Tibial nerve (tissue), 4 donors: ENCODE measurements at regions not wholly inside any gene's neighbourhood (a gene's known extent, or its start where the extent isn't known, plus 50 kb on each side); places are given as distances from the start of the nearest gene placed in this dataset.

Experiments
- CTCF ChIP-seq, 5 experiments: fragments of 200-600 bp in 3 of 5; fragments of 450-650 bp in 2 of 5; sonication (generic) in 3 of 5; IDR thresholded peaks; one replicate each; pipeline ENCODE4 v1.5.1; 2016 to 2019; ENCODE audit warnings: antibody characterized with exemption in 5 of 5, mild to moderate bottlenecking in 3 of 5, moderate library complexity in 2 of 5
- EP300 ChIP-seq, 2 donors: sonication (generic); formaldehyde crosslinking; IDR thresholded peaks; one replicate each; pipeline ENCODE4 v1.6.1; 2017; ENCODE audit warnings: antibody characterized with exemption in 2 of 2, mild to moderate bottlenecking in 1 of 2
- POLR2A ChIP-seq, 2 donors: fragments of 450-650 bp; IDR thresholded peaks; one replicate each; pipeline ENCODE4 v1.6.1; 2017; ENCODE audit warnings: antibody characterized with exemption in 2 of 2, mild to moderate bottlenecking in 2 of 2, moderate library complexity in 2 of 2

GRCh38 chr5:107285772-107286171 is 385.0 kb downstream of the EFNA5 start:
- no peak for TF ChIP-seq CTCF (IDR thresholded peaks at IDR 0.05)
- TF ChIP-seq POLR2A (IDR thresholded peaks at IDR 0.05), result no peak
- TF ChIP-seq EP300 (IDR thresholded peaks at IDR 0.05), result no peak
